Spleen (tissue), 7 donors: ENCODE measurements at regions not wholly inside any gene's neighbourhood (a gene's known extent, or its start where the extent isn't known, plus 50 kb on each side); places are given as distances from the start of the nearest gene placed in this dataset.

Experiments used
- POLR2AphosphoS5 ChIP-seq, 3 donors: sonication (generic); formaldehyde crosslinking; IDR thresholded peaks; one replicate each; pipeline ENCODE4 v1.5.1; 2017; ENCODE audit warnings: antibody characterized with exemption in 3 of 3
- TF ChIP-seq, protein P1 (sequence below), 11 experiments: fragments of 200-600 bp in 7 of 11; fragments of 450-650 bp in 4 of 11; sonication (generic) in 4 of 11; IDR thresholded peaks in 8 of 11; conservative IDR thresholded peaks in 3 of 11; 1 replicate in 7 of 11; 2 replicates in 4 of 11; pipeline versions ENCODE4 v1.4.0 to v1.8.0; 2016 to 2021; ENCODE audit warnings: antibody characterized with exemption in 11 of 11, inconsistent platforms in 4 of 11, mild to moderate bottlenecking in 1 of 11
- donor health status: DM: no; HTN: no; CAD: no; lungs with moderate emphysema.
- donor health status: DM: no; HTN: no; CAD: no.
- donor health status: DM: no; HTN: no; CAD: no.

DNA sequence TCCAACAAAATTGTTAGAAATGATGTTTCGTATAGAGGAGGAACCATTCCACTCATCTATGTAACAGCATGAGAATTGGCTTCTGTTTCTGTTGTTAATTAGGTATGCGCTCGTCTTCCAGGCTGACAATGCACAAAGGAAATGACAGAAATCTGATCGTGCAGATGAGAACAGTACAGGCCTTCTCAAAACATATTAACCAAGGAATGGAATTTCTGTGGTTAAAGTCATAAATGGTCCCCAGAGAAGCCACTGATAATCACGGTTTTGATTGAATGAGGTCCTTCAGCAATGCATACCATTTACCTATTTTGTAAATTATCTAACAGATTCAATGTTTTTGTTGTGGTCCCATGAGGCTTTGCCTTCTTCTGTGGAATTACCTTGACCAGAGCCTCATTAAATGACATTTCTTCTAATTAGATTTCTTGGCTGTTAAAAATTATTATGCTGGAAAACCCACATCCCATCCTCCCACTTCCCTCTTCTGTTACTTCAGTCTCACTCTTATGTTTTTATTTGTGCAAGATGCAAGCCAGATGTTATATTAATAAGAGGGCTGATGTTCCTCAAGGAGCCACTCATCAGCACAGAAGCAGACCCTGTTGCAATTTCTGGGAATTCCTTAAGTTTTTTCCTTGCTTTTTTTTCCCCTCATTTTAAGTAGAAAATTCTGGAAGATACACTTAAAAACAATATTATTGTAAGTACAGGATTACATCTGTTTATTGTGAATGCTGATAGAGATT lies 395.8 kb downstream of the PID1 start:
- TF ChIP-seq, protein P1, sequence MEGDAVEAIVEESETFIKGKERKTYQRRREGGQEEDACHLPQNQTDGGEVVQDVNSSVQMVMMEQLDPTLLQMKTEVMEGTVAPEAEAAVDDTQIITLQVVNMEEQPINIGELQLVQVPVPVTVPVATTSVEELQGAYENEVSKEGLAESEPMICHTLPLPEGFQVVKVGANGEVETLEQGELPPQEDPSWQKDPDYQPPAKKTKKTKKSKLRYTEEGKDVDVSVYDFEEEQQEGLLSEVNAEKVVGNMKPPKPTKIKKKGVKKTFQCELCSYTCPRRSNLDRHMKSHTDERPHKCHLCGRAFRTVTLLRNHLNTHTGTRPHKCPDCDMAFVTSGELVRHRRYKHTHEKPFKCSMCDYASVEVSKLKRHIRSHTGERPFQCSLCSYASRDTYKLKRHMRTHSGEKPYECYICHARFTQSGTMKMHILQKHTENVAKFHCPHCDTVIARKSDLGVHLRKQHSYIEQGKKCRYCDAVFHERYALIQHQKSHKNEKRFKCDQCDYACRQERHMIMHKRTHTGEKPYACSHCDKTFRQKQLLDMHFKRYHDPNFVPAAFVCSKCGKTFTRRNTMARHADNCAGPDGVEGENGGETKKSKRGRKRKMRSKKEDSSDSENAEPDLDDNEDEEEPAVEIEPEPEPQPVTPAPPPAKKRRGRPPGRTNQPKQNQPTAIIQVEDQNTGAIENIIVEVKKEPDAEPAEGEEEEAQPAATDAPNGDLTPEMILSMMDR (IDR thresholded peaks at IDR 0.05 in 8 of 11, conservative IDR thresholded peaks at IDR 0.05 in 3 of 11): no peak
- no peak for TF ChIP-seq POLR2AphosphoS5 (IDR thresholded peaks at IDR 0.05)
